ENCODE measurements at regions not wholly inside any gene's neighbourhood (a gene's known extent, or its start where the extent isn't known, plus 50 kb on each side); places are given as distances from the start of the nearest gene placed in this dataset.

DNA sequence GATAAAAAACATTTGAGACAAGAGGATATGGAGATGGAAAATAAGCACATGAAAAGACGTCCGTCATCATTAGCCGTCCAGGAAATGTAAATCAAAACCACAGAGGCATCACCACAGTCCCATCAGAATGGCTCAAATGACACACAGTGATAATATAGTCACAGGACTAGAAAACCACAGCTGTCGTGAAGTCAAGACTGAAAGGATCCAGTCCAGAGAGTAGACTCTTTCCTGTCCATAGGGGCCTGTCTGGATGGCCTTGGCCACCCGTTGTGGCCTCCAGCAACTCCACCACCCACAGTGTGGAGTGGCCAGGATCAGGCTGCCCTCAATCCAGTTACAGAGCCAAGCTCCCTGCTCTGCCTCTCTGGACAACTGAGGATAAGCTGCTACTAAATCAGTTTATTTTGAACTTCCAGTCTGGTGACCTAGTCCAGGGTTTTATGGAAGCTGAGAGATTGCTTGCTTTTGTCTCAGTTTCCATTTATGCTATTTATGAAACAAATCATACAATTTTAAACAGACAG, 60.4 kb downstream of the RHOB start (continued):
- TF ChIP-seq JUN (IDR thresholded peaks at IDR 0.05; ENCODE audit: borderline replicate concordance, low read depth, low read length) (peak; percentile 40; the same call in 1 of the 2 replicates), JUN (CRISPR knock-in tag; IDR thresholded peaks at IDR 0.05; ENCODE audit: borderline replicate concordance) (no peak), NR3C1 (CRISPR knock-in tag; IDR thresholded peaks at IDR 0.05) (no peak), ZFX (CRISPR knock-in tag; IDR thresholded peaks at IDR 0.05) (no peak), FOXK1 (CRISPR knock-in tag; IDR thresholded peaks at IDR 0.05; ENCODE audit: borderline replicate concordance) (no peak), HMG20A (CRISPR knock-in tag; conservative IDR thresholded peaks at IDR 0.05) (no peak), TCF7 (IDR thresholded peaks at IDR 0.05; ENCODE audit: borderline replicate concordance) (no peak), MECOM (CRISPR knock-in tag; IDR thresholded peaks at IDR 0.05) (no peak), ZNF695 (CRISPR knock-in tag; IDR thresholded peaks at IDR 0.05) (no peak), BHLHE40 (IDR thresholded peaks at IDR 0.05; ENCODE audit: low read length) (peak; percentile 27; the same call in 1 of the 2 replicates)
- TF ChIP-seq, protein P1, sequence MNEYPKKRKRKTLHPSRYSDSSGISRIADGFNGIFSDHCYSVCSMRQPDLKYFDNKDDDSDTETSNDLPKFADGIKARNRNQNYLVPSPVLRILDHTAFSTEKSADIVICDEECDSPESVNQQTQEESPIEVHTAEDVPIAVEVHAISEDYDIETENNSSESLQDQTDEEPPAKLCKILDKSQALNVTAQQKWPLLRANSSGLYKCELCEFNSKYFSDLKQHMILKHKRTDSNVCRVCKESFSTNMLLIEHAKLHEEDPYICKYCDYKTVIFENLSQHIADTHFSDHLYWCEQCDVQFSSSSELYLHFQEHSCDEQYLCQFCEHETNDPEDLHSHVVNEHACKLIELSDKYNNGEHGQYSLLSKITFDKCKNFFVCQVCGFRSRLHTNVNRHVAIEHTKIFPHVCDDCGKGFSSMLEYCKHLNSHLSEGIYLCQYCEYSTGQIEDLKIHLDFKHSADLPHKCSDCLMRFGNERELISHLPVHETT (CRISPR knock-in tag; conservative IDR thresholded peaks at IDR 0.05 in 1 of 2, IDR thresholded peaks at IDR 0.05 in 1 of 2), result no peak
- TF ChIP-seq, protein P2, sequence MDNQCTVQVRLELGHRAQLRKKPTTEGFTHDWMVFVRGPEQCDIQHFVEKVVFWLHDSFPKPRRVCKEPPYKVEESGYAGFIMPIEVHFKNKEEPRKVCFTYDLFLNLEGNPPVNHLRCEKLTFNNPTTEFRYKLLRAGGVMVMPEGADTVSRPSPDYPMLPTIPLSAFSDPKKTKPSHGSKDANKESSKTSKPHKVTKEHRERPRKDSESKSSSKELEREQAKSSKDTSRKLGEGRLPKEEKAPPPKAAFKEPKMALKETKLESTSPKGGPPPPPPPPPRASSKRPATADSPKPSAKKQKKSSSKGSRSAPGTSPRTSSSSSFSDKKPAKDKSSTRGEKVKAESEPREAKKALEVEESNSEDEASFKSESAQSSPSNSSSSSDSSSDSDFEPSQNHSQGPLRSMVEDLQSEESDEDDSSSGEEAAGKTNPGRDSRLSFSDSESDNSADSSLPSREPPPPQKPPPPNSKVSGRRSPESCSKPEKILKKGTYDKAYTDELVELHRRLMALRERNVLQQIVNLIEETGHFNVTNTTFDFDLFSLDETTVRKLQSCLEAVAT (IDR thresholded peaks at IDR 0.05), result 0 out of 4 replicates have a peak, but pooled peaks of 1 of the 2 experiments have one; percentile 52
- TF ChIP-seq, protein P3, sequence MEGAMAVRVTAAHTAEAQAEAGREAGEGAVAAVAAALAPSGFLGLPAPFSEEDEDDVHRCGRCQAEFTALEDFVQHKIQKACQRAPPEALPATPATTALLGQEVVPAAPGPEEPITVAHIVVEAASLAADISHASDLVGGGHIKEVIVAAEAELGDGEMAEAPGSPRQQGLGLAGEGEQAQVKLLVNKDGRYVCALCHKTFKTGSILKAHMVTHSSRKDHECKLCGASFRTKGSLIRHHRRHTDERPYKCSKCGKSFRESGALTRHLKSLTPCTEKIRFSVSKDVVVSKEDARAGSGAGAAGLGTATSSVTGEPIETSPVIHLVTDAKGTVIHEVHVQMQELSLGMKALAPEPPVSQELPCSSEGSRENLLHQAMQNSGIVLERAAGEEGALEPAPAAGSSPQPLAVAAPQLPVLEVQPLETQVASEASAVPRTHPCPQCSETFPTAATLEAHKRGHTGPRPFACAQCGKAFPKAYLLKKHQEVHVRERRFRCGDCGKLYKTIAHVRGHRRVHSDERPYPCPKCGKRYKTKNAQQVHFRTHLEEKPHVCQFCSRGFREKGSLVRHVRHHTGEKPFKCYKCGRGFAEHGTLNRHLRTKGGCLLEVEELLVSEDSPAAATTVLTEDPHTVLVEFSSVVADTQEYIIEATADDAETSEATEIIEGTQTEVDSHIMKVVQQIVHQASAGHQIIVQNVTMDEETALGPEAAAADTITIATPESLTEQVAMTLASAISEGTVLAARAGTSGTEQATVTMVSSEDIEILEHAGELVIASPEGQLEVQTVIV (CRISPR knock-in tag; IDR thresholded peaks at IDR 0.05; ENCODE audit: borderline replicate concordance), result 0 out of 2 replicates have a peak, but pooled peaks have one; percentile 43
- TF ChIP-seq, protein P4, sequence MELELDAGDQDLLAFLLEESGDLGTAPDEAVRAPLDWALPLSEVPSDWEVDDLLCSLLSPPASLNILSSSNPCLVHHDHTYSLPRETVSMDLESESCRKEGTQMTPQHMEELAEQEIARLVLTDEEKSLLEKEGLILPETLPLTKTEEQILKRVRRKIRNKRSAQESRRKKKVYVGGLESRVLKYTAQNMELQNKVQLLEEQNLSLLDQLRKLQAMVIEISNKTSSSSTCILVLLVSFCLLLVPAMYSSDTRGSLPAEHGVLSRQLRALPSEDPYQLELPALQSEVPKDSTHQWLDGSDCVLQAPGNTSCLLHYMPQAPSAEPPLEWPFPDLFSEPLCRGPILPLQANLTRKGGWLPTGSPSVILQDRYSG (tag; conservative IDR thresholded peaks at IDR 0.05; ENCODE audit: low read depth), result no peak
- TF ChIP-seq, protein P5, sequence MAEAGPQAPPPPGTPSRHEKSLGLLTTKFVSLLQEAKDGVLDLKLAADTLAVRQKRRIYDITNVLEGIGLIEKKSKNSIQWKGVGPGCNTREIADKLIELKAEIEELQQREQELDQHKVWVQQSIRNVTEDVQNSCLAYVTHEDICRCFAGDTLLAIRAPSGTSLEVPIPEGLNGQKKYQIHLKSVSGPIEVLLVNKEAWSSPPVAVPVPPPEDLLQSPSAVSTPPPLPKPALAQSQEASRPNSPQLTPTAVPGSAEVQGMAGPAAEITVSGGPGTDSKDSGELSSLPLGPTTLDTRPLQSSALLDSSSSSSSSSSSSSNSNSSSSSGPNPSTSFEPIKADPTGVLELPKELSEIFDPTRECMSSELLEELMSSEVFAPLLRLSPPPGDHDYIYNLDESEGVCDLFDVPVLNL (CRISPR knock-in tag; IDR thresholded peaks at IDR 0.05; ENCODE audit: low read depth), result no peak
